ENCODE measurements at regions not wholly inside any gene's neighbourhood (a gene's known extent, or its start where the extent isn't known, plus 50 kb on each side); places are given as distances from the start of the nearest gene placed in this dataset.
"Not testable (repeated sequence)": the region's sequence is repeated elsewhere in the genome, so short reads cannot be mapped to it uniquely, and the experiment has no call there.

GRCh38 chr6:144912474-144912873, 627.3 kb downstream of the UTRN start:
- no peak for FAIRE-seq

GRCh38 chr6:144918073-144918472, 632.9 kb downstream of the UTRN start:
- DNase-seq (ENCODE audit: extremely low spot score, insufficient read length, low read depth) (no peak), FAIRE-seq (no peak)

More at GRCh38 chr6:144912474-144912873, 627.3 kb downstream of the UTRN start:
- DNase-seq (ENCODE audit: extremely low spot score, insufficient read length, low read depth), result no peak

- FAIRE-seq, result no peak
- no peak for DNase-seq (ENCODE audit: extremely low spot score, insufficient read length, low read depth)
Observed at GRCh38 chr6:144919560-144919959, 634.4 kb downstream of the UTRN start.

GRCh38 chr6:144920391-144920961, 635.3 kb downstream of the UTRN start:
- no peak for DNase-seq (ENCODE audit: extremely low spot score, insufficient read length, low read depth)

GRCh38 chr6:144921206-144921975, 636.3 kb downstream of the UTRN start:
- FAIRE-seq, result no peak

More at GRCh38 chr6:144920391-144920961, 635.3 kb downstream of the UTRN start:
- no peak for FAIRE-seq

GRCh38 chr6:144922120-144922722, 637.1 kb downstream of the UTRN start:
- DNase-seq (ENCODE audit: extremely low spot score, insufficient read length, low read depth), result no peak
- FAIRE-seq, result no peak

More at GRCh38 chr6:144921206-144921975, 636.3 kb downstream of the UTRN start:
- no peak for DNase-seq (ENCODE audit: extremely low spot score, insufficient read length, low read depth)

DNA sequence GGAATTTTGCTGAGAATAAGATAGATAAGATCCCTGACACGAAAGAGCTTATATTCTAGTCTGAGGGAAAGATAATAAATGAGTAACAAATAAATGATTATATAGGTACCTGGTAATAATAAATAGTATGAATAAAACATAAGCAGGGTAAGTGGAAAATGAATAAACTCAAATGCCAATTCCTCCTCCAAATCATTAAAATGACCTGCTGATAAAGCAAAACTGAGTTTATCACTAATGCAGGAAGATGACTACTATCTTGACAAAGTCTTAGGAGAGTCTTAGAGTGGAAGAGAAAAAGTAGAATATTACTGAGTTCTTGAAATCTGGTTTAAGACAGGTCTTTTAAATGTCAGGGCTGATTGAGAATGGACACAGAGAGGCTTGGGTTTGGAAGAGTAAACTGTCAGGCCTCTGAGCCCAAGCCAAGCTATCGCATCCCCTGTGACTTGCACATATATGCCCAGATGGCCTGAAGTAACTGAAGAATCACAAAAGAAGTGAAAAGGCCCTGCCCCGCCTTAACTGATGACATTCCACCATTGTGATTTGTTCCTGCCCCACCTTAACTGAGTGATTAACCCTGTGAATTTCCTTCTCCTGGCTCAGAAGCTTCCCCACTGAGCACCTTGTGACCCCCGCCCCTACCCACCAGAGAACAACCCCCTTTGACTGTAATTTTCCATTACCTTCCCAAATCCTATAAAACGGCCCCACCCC, 637.8 kb downstream of the UTRN start:
- FAIRE-seq; DNase-seq (ENCODE audit: extremely low spot score, insufficient read length, low read depth): not testable (repeated sequence)

- not testable (repeated sequence) for DNase-seq (ENCODE audit: extremely low spot score, insufficient read length, low read depth); FAIRE-seq
Observed at GRCh38 chr6:144923491-144923787, 638.3 kb downstream of the UTRN start.

GRCh38 chr6:144928847-144929246, 643.7 kb downstream of the UTRN start:
- FAIRE-seq (no peak), DNase-seq (ENCODE audit: extremely low spot score, insufficient read length, low read depth) (no peak)

DNA sequence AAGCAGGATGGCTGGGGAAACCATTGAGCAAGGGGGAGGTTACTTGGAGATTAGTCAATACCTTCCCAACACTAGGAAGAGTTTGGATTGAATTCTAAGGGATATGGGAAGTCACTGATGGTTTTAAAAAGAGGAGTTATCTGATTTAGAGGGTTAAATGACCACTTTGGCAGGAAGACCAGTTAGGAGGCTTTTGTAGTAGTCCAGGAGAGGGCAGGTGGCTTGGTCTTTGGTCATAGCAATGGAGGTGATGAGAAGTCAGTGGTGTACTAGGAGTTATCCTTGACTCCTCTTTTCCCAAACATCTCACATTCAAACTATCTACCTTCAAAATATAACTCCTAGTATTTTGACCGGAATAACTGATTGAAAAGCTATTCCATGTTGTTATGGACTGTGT, 644.1 kb downstream of the UTRN start:
- no peak for DNase-seq (ENCODE audit: extremely low spot score, insufficient read length, low read depth)
- FAIRE-seq, result no peak

DNA sequence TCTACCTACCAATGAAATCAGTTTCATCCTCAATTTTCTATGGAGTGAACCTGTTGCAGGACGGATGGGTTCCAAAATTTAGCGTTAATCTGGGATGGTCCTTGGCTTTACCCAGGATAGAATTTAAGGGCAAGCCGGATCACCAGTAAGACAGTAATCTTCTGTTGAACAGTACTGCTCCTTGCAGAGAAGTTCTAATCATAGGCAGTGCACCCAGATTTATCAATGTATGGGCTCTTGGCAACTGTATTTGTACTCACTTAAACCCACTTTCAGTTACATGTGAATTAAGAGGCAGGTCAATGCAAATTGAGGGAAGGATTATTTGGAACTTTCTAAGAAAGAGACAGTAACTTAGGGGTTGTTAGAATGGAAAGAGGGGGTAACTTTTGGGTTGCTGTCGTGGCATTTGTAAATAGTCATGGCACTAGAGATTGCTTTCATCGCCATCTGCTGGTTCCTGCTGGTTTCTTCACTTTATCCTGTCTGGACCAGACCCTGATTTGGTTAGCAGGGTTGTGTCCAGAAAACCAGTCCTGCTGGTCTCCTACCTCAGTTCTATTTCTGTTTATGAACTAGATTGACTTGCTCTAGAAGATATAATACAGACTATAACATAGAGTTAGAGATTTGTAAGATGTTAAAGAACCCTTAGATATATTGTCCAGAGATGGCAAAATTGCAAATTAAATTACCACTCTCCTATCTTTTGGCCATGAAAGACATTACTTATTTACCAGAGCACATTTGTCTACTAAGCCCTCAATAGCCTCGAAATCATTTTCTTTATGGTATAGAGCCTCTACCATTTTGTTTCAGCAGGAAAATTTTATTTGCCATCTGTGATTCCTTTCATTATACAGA, 646.3 kb downstream of the UTRN start:
- FAIRE-seq, result peak; percentile 82

DNA sequence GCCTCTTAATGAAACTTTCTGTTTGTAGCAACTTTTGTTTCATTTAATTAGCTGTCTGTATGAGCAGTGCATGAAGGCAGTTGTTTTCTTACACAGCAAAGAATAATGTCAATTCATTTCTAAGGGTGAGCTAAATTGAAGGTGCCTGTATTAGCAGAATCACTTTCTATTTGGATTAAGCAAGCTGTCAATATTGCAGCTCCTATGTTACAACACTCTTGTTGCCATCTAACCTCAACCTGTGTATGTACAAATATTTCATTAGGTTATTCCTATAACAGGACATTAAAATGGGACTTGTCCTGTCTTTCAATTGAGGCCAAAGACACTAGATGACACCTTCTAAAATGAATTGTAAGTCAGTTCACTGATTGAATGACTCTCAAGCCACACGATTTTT, 647.5 kb downstream of the UTRN start:
- FAIRE-seq (no peak), DNase-seq (ENCODE audit: extremely low spot score, insufficient read length, low read depth) (no peak)

More for the DNA sequence above, 646.3 kb downstream of the UTRN start:
- DNase-seq (ENCODE audit: extremely low spot score, insufficient read length, low read depth), result no peak

DNA sequence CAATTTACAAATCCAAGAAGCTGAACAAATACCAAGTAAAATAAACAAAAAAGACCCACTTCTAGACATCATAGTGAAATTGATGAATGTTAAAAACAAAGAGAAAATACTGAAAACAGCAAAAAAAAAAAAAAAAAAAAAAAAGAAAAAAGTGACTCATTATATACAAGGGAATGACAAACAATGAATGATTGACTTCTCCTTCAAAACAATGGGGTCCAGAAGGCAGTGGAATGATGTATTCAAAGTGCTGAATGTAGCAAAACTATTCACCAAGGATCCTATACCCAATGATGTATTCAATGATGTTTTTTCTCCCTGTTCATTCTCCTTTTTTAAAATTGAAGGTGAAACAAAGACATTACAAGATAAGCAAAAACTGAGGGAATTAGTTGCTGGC, 650.0 kb downstream of the UTRN start:
- FAIRE-seq, result no peak

GRCh38 chr6:144935661-144936060, 650.5 kb downstream of the UTRN start:
- FAIRE-seq (no peak), DNase-seq (ENCODE audit: extremely low spot score, insufficient read length, low read depth) (no peak)

More for the DNA sequence above, 650.0 kb downstream of the UTRN start:
- no peak for DNase-seq (ENCODE audit: extremely low spot score, insufficient read length, low read depth)

DNA sequence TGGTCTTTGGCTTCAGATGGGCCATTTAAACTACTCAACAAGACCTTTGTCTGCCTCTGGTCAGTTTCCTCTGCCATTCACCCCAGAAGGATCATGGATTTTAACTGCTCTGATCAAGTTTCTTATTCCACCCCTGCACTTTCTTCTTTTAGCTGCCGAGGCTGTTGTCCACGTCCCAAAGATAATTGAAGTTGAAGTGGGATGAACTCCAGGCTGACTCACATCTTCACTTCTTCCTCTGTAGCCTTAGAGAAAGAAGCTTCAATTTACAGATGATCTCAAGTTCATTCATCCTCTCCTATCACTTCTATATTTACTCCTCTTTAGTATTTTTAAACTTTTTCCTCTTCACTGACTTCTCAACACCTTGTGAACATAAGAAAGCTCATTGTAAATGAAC, 651.6 kb downstream of the UTRN start:
- DNase-seq (ENCODE audit: extremely low spot score, insufficient read length, low read depth) (no peak), FAIRE-seq (no peak)

GRCh38 chr6:144939921-144940320, 654.8 kb downstream of the UTRN start:
- DNase-seq (ENCODE audit: extremely low spot score, insufficient read length, low read depth) (no peak), FAIRE-seq (no peak)

DNA sequence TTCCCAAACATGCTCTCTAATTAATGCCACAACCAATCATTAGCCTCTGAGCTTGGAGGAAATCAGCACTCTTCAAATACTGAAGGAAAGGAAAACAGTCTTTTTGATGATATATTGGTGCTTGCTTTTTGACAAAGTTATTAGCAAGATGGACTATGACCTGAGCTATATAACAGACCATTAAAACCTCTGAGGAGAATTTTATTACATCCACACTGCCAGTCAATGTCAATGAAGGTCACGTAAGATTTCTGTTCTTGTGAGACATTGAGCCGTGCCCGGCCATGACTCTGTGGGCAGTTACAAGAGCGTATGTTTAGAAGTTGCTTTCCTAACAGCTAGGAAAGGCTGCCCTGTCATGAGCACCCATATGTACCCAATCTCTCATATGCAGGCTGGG, 659.0 kb downstream of the UTRN start:
- FAIRE-seq, result no peak
- no peak for DNase-seq (ENCODE audit: extremely low spot score, insufficient read length, low read depth)

DNA sequence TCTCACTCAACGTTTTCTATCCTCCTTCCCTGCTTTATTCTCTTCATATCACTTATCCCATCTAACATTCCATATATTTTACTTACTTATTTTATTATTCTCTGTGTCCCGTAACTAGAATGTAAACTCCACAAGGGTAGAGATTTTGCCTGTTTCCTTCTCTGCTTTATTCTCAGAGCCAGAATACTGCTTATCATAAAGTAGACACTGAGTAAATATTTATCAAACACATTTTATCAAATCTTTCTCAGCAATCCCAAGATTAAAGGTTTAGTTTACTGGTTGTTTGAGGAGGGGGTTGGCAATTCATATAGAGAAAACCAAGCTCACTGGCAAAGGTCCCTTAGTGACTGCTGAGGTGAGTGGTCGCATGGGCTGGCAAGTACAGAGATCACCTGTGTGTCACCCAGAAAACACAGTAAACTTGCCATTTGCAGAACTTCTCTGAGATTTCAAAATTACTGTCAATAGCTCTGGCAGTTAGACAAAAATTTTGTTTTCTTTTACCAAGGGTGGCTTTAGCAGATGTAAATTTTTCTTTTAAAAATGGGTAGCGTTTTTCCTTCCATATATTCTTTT, 662.4 kb downstream of the UTRN start:
- DNase-seq (ENCODE audit: extremely low spot score, insufficient read length, low read depth) (no peak), FAIRE-seq (no peak)

- DNase-seq (ENCODE audit: extremely low spot score, insufficient read length, low read depth) (no peak), FAIRE-seq (no peak)
Observed at GRCh38 chr6:144951730-144952437, 666.7 kb downstream of the UTRN start.
